OCI-LY7 (cell line): ENCODE measurements at regions not wholly inside any gene's neighbourhood (a gene's known extent, or its start where the extent isn't known, plus 50 kb on each side); places are given as distances from the start of the nearest gene placed in this dataset.
"Not testable (repeated sequence)": the region's sequence is repeated elsewhere in the genome, so short reads cannot be mapped to it uniquely, and the experiment has no call there.

Source experiments
- CTCF ChIP-seq: fragments of 200-600 bp; sonication (generic); conservative IDR thresholded peaks from 2 replicates; pipeline ENCODE4 v1.5.1; 2014; ENCODE audit warnings: mild to moderate bottlenecking, antibody characterized with exemption, low read length, moderate library complexity, mixed read lengths
- EZH2phosphoT487 ChIP-seq: fragments of 200-600 bp; sonication (generic); IDR thresholded peaks from 2 replicates; pipeline ENCODE4 v1.6.1; 2018; ENCODE audit warnings: low read depth, borderline replicate concordance, mild to moderate bottlenecking, mixed run types, antibody characterized with exemption, low read length, moderate library complexity, mixed read lengths

GRCh38 chr7:69052-69451, 123.3 kb upstream of the FAM20C start:
- TF ChIP-seq CTCF, EZH2phosphoT487: not testable (repeated sequence)
